ENCODE measurements at regions not wholly inside any gene's neighbourhood (a gene's known extent, or its start where the extent isn't known, plus 50 kb on each side); places are given as distances from the start of the nearest gene placed in this dataset.

GRCh38 chr6:147131532-147132128 is 72.6 kb upstream of the STXBP5 start:
- TF ChIP-seq POLR2A (IDR thresholded peaks at IDR 0.05) = no peak
- TF ChIP-seq CTCF (IDR thresholded peaks at IDR 0.05) = no peak

Data from uterus (tissue), 2 donors.